K562 (cell line): ENCODE measurements at regions not wholly inside any gene's neighbourhood (a gene's known extent, or its start where the extent isn't known, plus 50 kb on each side); places are given as distances from the start of the nearest gene placed in this dataset.

ENCODE experiments used
- ATAC-seq: fragments of 200-7000 bp; cut with Tn5 transposase; 3 replicates; pipeline ENCODE4 v1.9.1; 2020; ENCODE audit warnings: moderate library complexity
- BruUV-seq: library from RNA; stranded (reverse); fragments of 400-500 nt; replicated peaks from 2 replicates; lab custom pipeline; 2021; lab: Mats Ljungman, UMichigan
- CTCF ChIA-PET: fragments of 300-600 bp; formaldehyde crosslinking; extraction: SDS; loops from one replicate; lab custom pipeline; 2021; ENCODE audit warnings: low intra/inter-chr PET ratio; lab: Yijun Ruan, JAX
- POLR2A ChIA-PET: fragments of 300-600, 350-650 bp; sonication (Branson Sonifier 250); formaldehyde crosslinking; extraction: SDS; loops from one replicate; lab custom pipeline; 2021; ENCODE audit warnings: antibody characterized with exemption, inconsistent platforms; lab: Yijun Ruan, JAX
- DNase-seq, 4 experiments: peaks; one replicate each; pipeline versions ENCODE4 v3.0.0 to v3.0.0-alpha.2; 2011 to 2018; ENCODE audit warnings: low spot score in 3 of 4, mixed read lengths in 3 of 4; ENCODE audit errors: extremely low read depth in 1 of 4
- FAIRE-seq: peaks from 2 replicates; lab custom pipeline; 2011; peaks lifted over from hg19 to GRCh38; lab: Jason Lieb, UNC
- H2AFZ ChIP-seq: 2 replicates; pipeline ENCODE4 v1.6.0; 2011; ENCODE audit warnings: low read depth, low read length, control low read depth, inconsistent platforms
- H3K27ac ChIP-seq: fragments of 200-600 bp; 3 replicates; pipeline ENCODE4 v1.8.0; 2011; ENCODE audit warnings: low read depth, mild to moderate bottlenecking, control low read depth, inconsistent platforms, low read length, moderate library complexity, mixed read lengths; ENCODE audit errors: extremely low read depth
- H3K27me3 ChIP-seq, 2 experiments: fragments of 300-600 bp in 1 of 2; 2 replicates in 1 of 2; 3 replicates in 1 of 2; pipeline versions ENCODE4 v1.6.0 to v1.8.0; 2011; ENCODE audit warnings: inconsistent platforms in 2 of 2, low read length in 2 of 2, mild to moderate bottlenecking in 1 of 2, mixed read lengths in 1 of 2, moderate library complexity in 1 of 2; ENCODE audit not compliant: control insufficient read depth in 2 of 2, insufficient read depth in 2 of 2
- H3K36me3 ChIP-seq: fragments of 300-600 bp; 3 replicates; pipeline ENCODE4 v1.8.0; 2011; ENCODE audit warnings: mild to moderate bottlenecking, low read length, inconsistent platforms; ENCODE audit not compliant: control insufficient read depth, insufficient read depth
- H3K4me1 ChIP-seq, 2 experiments: fragments of 200-600 bp in 1 of 2; replicated peaks in 1 of 2; 2 replicates in 1 of 2; 3 replicates in 1 of 2; pipeline versions ENCODE4 v1.5.1 to v1.8.0; 2011; ENCODE audit warnings: inconsistent platforms in 2 of 2, low read length in 2 of 2, mild to moderate bottlenecking in 1 of 2, mixed read lengths in 1 of 2, moderate library complexity in 1 of 2; ENCODE audit not compliant: control insufficient read depth in 2 of 2, insufficient read depth in 2 of 2
- H3K4me2 ChIP-seq: 2 replicates; pipeline ENCODE4 v1.6.1; 2011; ENCODE audit warnings: low read length, control low read depth, inconsistent platforms, mixed read lengths; ENCODE audit not compliant: insufficient read depth
- H3K4me3 ChIP-seq: fragments of 200-600 bp; sonication (generic), shearing (Covaris generic); 2 replicates; pipeline ENCODE4 v1.5.1; 2016; ENCODE audit warnings: control low read depth, inconsistent platforms
- H3K79me2 ChIP-seq: fragments of 200-600 bp; 3 replicates; pipeline ENCODE4 v1.8.0; 2011; ENCODE audit warnings: low read length, inconsistent platforms; ENCODE audit not compliant: control insufficient read depth, insufficient read depth
- H3K9ac ChIP-seq, 2 experiments: 2 replicates each; pipeline versions ENCODE4 v1.6.0 to v1.6.1; 2011; ENCODE audit warnings: low read depth in 2 of 2, low read length in 2 of 2, control low read depth in 1 of 2, inconsistent platforms in 1 of 2, mild to moderate bottlenecking in 1 of 2, mixed read lengths in 1 of 2; ENCODE audit not compliant: insufficient read depth in 1 of 2
- H3K9me1 ChIP-seq: one replicate; pipeline ENCODE4 v1.6.0; 2011; ENCODE audit warnings: inconsistent platforms, mild to moderate bottlenecking, low read length, moderate library complexity; ENCODE audit not compliant: control insufficient read depth, insufficient read depth
- H3K9me3 ChIP-seq: replicated peaks from 2 replicates; pipeline ENCODE4 v1.5.1; 2011; ENCODE audit warnings: low read depth, low read length, inconsistent platforms; ENCODE audit not compliant: control insufficient read depth, insufficient read depth
- H4K20me1 ChIP-seq: replicated peaks from 2 replicates; pipeline ENCODE4 v1.6.1; 2011; ENCODE audit warnings: low read length, inconsistent platforms, mixed read lengths; ENCODE audit not compliant: control insufficient read depth, insufficient read depth
- FIP1L1 ChIP-seq: fragments of 200-400 bp; formaldehyde crosslinking; IDR thresholded peaks from 2 replicates; pipeline ENCODE4 v1.6.1; 2018; ENCODE audit warnings: mild to moderate bottlenecking, low read depth, low read length; ENCODE audit not compliant: poor library complexity, severe bottlenecking
- MECOM ChIP-seq: fragments of 250-450 bp; sonication (Bioruptor Pico); IDR thresholded peaks from 2 replicates; pipeline ENCODE4 v1.8.0; 2022; ENCODE audit warnings: inconsistent platforms
- MIER1 ChIP-seq: fragments of 450-650 bp; IDR thresholded peaks from 2 replicates; pipeline ENCODE4 v1.6.1; 2016; ENCODE audit warnings: antibody characterized with exemption, mild to moderate bottlenecking, low read depth
- SREBF1 ChIP-seq: fragments of 150-350 bp; IDR thresholded peaks from 2 replicates; pipeline ENCODE4 v1.6.1; 2014; ENCODE audit warnings: antibody characterized with exemption, low read depth, low read length, borderline replicate concordance
- ZNF184 ChIP-seq: sonication (generic); formaldehyde crosslinking; IDR thresholded peaks from 2 replicates; pipeline ENCODE4 v1.5.0; 2020; ENCODE audit warnings: missing genetic modification reagents
- WGBS: fragments of 100-300 bp; shearing (Covaris generic); methylation state at CpG from one replicate; pipeline ENCODE4 v1.1.6; 2016; ENCODE audit warnings: low coverage, mixed read lengths; ENCODE audit not compliant: insufficient coverage; ENCODE audit errors: missing lambda C conversion rate; 5-methylcytosine and 5-hydroxymethylcytosine counted together
- in situ Hi-C: fragments of 300-500 bp; cut with MboI; formaldehyde crosslinking; loops from 4 replicates; pipeline ENCODE4 v1.15.0; 2018; ENCODE audit warnings: inconsistent platforms, mixed read lengths
- intact Hi-C: fragments of 100-400 bp; cut with micrococcal nuclease; formaldehyde crosslinking; loops from 2 replicates; pipeline ENCODE4 v1.14.2; 2022
- TF ChIP-seq, protein P1 (sequence below), 2 experiments: fragments of 200-800 bp in 1 of 2; sonication (Bioruptor generic) in 1 of 2; sonication (generic) in 1 of 2; formaldehyde crosslinking in 1 of 2; IDR thresholded peaks in 1 of 2; conservative IDR thresholded peaks in 1 of 2; 2 replicates each; pipeline versions ENCODE4 v1.5.0 to v1.6.1; 2016 to 2020; ENCODE audit warnings: missing compliant biosample characterization in 1 of 2, missing genetic modification characterization in 1 of 2, missing genetic modification reagents in 1 of 2
- TF ChIP-seq, protein P2 (sequence below): conservative IDR thresholded peaks from 2 replicates; pipeline ENCODE4 v1.6.1; 2011; ENCODE audit warnings: low read depth, mild to moderate bottlenecking, low read length; ENCODE audit not compliant: control insufficient read depth

DNA sequence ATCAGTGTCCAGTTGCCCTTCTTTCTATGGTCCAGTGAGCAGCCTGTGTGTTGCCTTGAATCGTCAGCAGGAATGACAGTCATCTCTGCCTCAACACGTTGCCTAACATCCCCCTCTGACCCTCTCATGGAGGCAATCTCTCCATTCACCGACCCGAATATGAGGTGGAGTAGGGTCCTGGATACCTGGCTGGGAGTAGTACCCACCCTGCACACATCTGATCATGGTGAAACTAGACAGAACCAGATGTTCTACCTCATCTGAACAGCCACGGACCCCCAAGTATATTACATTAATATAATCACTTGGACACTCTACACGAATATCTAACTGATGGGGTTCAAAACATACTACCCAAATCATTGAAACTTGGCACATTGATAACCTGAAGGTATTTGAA is 77.0 kb upstream of the COL21A1 start:
- no peak overlapping the region for H3K4me2 ChIP-seq
- H3K9me1 ChIP-seq, result no peaks in the 10 kb centered on the region
- no peak overlapping the region for H3K9ac ChIP-seq
- H3K27me3 ChIP-seq, result no peaks in the 10 kb centered on the region
- no peaks in the 10 kb centered on the region for H3K36me3 ChIP-seq
- WGBS, result 0% methylated on average over 6 of the region's 6 CpGs
- H3K4me1 ChIP-seq, result no peaks in the 10 kb centered on the region
- CTCF ChIA-PET, result no interaction called here
- H3K27ac ChIP-seq, result no peak overlapping the region
- no peak overlapping the region for H2AFZ ChIP-seq
- no peak for ATAC-seq
- intact Hi-C loops, result no loop called here
- H3K4me3 ChIP-seq, result no peak overlapping the region
- H3K79me2 ChIP-seq, result no peaks in the 10 kb centered on the region
- TF ChIP-seq, protein P1, sequence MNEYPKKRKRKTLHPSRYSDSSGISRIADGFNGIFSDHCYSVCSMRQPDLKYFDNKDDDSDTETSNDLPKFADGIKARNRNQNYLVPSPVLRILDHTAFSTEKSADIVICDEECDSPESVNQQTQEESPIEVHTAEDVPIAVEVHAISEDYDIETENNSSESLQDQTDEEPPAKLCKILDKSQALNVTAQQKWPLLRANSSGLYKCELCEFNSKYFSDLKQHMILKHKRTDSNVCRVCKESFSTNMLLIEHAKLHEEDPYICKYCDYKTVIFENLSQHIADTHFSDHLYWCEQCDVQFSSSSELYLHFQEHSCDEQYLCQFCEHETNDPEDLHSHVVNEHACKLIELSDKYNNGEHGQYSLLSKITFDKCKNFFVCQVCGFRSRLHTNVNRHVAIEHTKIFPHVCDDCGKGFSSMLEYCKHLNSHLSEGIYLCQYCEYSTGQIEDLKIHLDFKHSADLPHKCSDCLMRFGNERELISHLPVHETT (CRISPR knock-in tag; conservative IDR thresholded peaks at IDR 0.05 in 1 of 2, IDR thresholded peaks at IDR 0.05 in 1 of 2), result no peak
- TF ChIP-seq FIP1L1 (no peak), ZNF184 (CRISPR knock-in tag) (no peak), MECOM (CRISPR knock-in tag) (no peak), MIER1 (no peak), SREBF1 (no peak)
- TF ChIP-seq, protein P2, sequence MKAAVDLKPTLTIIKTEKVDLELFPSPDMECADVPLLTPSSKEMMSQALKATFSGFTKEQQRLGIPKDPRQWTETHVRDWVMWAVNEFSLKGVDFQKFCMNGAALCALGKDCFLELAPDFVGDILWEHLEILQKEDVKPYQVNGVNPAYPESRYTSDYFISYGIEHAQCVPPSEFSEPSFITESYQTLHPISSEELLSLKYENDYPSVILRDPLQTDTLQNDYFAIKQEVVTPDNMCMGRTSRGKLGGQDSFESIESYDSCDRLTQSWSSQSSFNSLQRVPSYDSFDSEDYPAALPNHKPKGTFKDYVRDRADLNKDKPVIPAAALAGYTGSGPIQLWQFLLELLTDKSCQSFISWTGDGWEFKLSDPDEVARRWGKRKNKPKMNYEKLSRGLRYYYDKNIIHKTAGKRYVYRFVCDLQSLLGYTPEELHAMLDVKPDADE, result no peak
- TF ChIP-seq, all 486 proteins: peak for 0
- no TSS peak for BruUV-seq
- Histone ChIP-seq H3K9me3 (no peaks in the 10 kb centered on the region), H4K20me1 (no peaks in the 10 kb centered on the region)
- DNase-seq (no peak), FAIRE-seq (no peak)
- POLR2A ChIA-PET, result no interaction called here
- in situ Hi-C loops, result no loop called here
